NB4 (cell line): ENCODE measurements at regions not wholly inside any gene's neighbourhood (a gene's known extent, or its start where the extent isn't known, plus 50 kb on each side); places are given as distances from the start of the nearest gene placed in this dataset.

Experiments
- MYC ChIP-seq: IDR thresholded peaks from 2 replicates; pipeline ENCODE4 v1.6.1; 2011; ENCODE audit warnings: low read depth, low read length
- POLR2A ChIP-seq: IDR thresholded peaks from 2 replicates; pipeline ENCODE4 v1.6.1; 2011; ENCODE audit warnings: mild to moderate bottlenecking; ENCODE audit not compliant: insufficient read length; ENCODE audit errors: extremely low read depth
- TF ChIP-seq, protein P1 (sequence below): IDR thresholded peaks from one replicate; pipeline ENCODE4 v1.5.1; 2012; ENCODE audit warnings: low read depth, low read length
- TF ChIP-seq, protein P2 (sequence below): IDR thresholded peaks from 2 replicates; pipeline ENCODE4 v1.6.1; 2011; ENCODE audit warnings: low read depth, low read length

DNA sequence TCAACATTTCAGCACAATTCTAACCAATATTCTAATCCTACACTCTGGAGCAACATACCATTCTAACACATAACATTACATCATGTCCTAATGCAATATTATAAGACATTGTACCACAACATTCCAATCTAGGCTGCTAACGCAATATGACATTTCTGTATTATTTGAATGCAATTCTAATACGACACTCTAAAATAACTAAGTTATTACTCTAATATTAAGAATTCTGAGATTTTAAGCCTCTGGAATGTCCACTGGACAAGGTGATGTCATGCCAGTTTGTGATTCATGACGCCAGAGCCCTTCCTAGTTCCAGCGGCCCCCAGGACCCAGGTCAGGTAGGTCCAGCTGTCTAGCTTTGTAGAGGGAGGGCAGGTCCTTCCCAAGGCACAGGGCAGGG lies 69.7 kb upstream of the SIRPA start:
- TF ChIP-seq, protein P1, sequence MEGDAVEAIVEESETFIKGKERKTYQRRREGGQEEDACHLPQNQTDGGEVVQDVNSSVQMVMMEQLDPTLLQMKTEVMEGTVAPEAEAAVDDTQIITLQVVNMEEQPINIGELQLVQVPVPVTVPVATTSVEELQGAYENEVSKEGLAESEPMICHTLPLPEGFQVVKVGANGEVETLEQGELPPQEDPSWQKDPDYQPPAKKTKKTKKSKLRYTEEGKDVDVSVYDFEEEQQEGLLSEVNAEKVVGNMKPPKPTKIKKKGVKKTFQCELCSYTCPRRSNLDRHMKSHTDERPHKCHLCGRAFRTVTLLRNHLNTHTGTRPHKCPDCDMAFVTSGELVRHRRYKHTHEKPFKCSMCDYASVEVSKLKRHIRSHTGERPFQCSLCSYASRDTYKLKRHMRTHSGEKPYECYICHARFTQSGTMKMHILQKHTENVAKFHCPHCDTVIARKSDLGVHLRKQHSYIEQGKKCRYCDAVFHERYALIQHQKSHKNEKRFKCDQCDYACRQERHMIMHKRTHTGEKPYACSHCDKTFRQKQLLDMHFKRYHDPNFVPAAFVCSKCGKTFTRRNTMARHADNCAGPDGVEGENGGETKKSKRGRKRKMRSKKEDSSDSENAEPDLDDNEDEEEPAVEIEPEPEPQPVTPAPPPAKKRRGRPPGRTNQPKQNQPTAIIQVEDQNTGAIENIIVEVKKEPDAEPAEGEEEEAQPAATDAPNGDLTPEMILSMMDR, result no peak
- TF ChIP-seq POLR2A (no peak), MYC (no peak)
- TF ChIP-seq, protein P2, sequence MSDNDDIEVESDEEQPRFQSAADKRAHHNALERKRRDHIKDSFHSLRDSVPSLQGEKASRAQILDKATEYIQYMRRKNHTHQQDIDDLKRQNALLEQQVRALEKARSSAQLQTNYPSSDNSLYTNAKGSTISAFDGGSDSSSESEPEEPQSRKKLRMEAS, result no peak
